ENCODE measurements at regions not wholly inside any gene's neighbourhood (a gene's known extent, or its start where the extent isn't known, plus 50 kb on each side); places are given as distances from the start of the nearest gene placed in this dataset.

DNA sequence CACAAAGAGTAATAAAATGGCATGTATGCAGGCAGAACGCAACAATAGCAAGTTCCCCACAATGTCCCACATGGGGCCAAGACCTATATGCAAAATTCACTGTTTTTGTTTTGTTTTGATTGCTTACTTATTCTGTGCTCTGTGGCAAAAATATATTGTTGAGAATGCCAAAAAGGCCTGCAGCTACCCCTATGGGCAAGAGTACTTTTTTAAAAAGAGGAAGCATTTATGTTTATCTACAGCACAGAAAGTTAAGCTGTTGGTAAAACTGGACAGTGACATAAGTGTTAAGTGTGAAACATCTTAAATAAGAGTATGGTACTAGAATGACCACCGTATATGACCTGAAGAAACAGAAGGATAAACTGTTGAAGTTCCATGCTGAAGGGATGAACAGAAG lies 301.9 kb upstream of the ZC3H12C start:
- no peak for DNase-seq (ENCODE audit: low read depth in 2 of 3, low spot score in 2 of 3)

DNA sequence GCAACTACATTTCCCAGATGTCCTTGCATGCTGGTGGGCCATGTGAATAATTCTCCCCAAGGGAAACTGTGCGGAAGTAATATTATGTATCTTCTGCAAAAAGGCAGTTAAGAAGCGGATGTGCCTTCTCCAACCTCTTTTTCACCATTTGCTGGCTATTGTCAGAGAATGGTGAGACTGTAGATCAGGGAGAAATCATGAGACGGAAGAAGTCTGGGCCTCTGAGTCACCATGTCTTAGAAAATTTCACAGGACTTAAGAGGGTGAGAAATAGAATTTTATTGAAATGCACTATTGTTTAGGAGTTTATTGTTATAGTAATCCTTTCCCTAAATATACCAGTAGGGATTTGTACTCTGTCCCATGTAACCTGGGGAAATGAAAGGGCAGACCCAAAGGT lies 298.7 kb upstream of the ZC3H12C start:
- no peak for DNase-seq (ENCODE audit: low read depth in 2 of 3, low spot score in 2 of 3)

GRCh38 chr11:109795234-109795633 lies 298.0 kb upstream of the ZC3H12C start:
- no peak for DNase-seq (ENCODE audit: low read depth in 2 of 3, low spot score in 2 of 3)

- no peak for DNase-seq (ENCODE audit: low read depth in 2 of 3, low spot score in 2 of 3)
Measured at GRCh38 chr11:109796253-109796652, 296.9 kb upstream of the ZC3H12C start.

DNA sequence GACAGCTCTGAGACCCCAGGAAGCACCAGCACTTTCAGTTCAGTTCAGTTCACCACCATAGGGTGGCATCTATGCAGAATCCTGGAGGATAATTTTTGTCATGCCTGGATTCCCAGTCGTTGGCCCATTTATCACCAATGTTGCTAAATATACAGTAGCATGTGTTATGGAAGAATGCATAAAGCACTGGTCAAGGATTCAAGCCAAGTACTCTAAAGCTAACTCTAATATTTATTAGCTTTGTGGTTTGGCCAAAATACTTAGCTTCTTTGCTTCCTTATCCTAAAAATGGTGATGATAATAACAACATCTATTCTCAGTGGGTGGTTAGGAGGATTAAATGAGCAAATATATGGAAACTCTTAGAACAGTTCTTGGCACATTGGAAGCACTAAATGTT lies 294.7 kb upstream of the ZC3H12C start:
- no peak for DNase-seq (ENCODE audit: low read depth in 2 of 3, low spot score in 2 of 3)

DNA sequence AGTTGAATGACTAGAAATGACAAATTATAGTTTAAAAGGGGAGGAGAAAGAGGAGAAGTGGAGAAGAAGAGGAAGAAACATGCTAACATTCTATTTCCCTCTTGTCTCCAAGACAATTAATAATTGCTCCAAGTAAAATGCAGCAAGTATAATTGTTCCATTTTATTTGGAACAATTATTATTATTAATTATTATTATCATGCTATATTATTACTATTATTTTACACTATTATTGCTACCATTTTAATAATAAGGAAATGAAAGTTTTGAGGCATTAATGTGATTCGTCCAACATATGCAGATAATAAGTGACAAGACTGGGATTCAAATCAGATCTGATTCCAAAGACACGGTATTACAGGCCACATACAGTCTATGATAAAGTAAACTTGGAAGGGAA lies 293.6 kb upstream of the ZC3H12C start:
- DNase-seq (ENCODE audit: low read depth in 2 of 3, low spot score in 2 of 3): no peak

DNA sequence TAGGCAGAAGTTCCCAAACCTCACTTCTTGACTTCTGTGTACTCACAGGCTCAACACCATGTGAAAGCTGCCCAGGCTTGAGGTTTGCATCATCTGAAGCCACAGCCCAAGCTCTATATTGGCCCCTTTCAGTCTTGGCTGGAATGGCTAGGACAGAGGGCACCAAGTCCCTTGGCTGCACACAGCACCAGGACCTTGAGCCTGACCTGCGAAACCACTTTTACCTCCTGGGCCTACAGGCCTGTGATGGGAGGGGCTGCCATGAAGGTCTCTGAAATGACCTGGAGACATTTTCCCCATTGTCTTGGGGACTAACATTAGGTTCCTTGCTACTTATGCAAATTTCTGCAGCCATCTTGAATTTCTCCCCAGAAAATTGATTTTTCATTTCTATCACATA lies 288.3 kb upstream of the ZC3H12C start:
- no peak for DNase-seq (ENCODE audit: low read depth in 2 of 3, low spot score in 2 of 3)

DNA sequence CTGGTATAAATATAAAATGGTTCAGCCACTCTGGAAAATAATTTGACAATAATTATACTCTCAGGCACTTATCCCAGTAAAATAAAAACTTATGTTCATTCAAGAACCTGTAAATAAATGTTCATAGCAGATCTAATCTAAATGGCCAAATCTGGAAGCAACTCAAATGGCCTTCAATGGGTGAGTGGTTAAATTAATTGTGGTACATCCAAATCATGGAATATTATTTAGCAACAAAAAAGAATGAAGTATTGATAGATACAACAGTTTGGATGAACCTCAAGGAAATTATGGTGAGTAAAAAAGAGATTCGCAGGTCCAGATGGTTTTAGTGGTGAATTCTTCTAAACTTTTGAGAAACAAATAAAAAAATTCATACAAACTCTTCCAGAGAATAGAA lies 287.0 kb upstream of the ZC3H12C start:
- DNase-seq (ENCODE audit: low read depth in 2 of 3, low spot score in 2 of 3): no peak

DNA sequence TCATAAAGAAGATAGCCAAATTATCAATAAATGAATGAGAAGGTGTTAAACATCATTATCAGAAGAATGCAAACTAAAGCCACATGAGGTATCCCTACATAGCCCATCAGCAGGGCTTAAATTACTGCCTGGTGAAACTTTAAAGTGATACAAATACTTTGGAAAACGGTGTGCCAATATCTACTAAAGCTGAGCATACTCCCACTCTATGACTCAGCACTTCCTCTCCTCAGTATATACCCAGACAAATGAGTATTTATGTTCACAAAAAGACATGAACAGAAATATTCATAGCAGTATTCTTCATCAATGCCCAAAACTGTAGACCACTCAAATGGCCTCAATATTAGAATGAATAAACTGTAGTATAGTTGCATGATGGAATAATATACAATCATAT lies 284.6 kb upstream of the ZC3H12C start:
- DNase-seq (ENCODE audit: low read depth in 2 of 3, low spot score in 2 of 3): peak in 1 of 3 donors; percentile 7

GRCh38 chr11:109814824-109815223 lies 278.4 kb upstream of the ZC3H12C start:
- DNase-seq (ENCODE audit: low read depth in 2 of 3, low spot score in 2 of 3): no peak

DNA sequence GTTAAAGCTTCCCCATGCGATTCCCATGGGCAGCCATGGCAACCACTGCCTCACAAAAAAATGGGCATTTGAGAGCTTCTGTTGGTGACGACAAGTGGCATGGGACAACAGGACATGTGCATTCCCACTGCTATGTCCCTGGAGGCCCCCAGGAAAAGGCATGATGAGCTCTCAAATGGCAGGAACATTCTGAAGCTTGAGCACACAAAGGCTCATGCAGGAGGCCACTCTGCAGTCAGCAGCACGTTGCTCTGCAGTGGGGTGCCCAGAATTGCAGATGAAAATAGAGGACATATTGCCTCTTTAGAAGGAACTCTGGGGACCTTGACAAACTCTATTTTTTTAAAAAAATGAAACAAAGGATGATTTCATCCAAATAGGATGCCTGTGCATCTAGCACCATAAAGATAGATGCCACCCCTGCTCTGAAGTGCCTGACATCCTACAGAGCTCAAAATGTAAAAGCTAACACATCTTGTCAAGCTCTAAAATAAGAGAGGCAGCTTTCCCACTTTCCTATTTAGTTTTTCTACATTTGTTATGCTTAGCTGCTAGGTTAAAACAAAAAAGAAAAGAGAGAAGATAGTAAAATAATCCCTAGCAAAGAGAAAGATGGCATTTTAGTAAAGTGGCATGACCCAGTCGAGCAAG lies 277.6 kb upstream of the ZC3H12C start:
- no peak for DNase-seq (ENCODE audit: low read depth in 2 of 3, low spot score in 2 of 3)

DNA sequence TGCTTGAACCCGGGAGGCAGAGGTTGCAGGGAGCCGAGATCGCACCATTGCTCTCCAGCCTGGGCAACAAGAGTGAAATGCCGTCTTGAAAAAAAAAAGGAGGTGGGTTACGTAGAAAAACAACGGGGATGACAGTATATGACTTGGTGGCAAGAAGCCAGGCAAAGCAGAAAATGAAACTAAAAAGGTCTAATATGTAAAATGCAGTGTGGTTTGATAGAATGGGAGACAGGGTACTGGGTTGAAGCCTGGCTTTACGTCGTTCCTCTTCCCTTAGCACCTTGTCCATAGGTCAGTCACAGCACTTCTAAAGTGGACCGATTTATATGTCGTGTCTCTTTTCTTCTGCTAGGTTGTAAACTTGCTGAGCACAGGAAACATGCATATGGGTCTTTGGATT lies 274.9 kb upstream of the ZC3H12C start:
- DNase-seq (ENCODE audit: low read depth in 2 of 3, low spot score in 2 of 3): peak in 2 of 3 donors; percentile 37 to 79

GRCh38 chr11:109819410-109819809 lies 273.8 kb upstream of the ZC3H12C start:
- DNase-seq (ENCODE audit: low read depth in 2 of 3, low spot score in 2 of 3): no peak

DNA sequence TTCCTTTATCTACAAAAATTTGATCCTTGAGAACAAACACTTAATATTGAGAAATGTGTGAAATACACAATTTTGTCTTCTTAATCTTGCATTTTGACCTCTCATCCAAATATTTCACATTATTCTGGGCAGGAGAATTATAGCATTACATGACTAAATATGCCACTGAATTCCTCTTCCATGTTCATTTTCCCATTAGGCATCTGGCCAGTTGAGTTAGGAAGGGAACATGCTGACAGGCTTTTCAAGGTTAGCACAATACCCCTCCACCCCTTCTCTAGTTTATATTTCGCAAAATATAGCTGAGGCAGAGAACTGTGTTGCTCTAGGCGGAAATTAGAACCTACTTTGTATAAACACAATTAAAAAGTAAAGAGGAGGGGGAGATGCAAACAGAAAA lies 271.7 kb upstream of the ZC3H12C start:
- no peak for DNase-seq (ENCODE audit: low read depth in 2 of 3, low spot score in 2 of 3)

GRCh38 chr11:109822436-109823102 lies 270.6 kb upstream of the ZC3H12C start:
- no peak for DNase-seq (ENCODE audit: low read depth in 2 of 3, low spot score in 2 of 3)

DNA sequence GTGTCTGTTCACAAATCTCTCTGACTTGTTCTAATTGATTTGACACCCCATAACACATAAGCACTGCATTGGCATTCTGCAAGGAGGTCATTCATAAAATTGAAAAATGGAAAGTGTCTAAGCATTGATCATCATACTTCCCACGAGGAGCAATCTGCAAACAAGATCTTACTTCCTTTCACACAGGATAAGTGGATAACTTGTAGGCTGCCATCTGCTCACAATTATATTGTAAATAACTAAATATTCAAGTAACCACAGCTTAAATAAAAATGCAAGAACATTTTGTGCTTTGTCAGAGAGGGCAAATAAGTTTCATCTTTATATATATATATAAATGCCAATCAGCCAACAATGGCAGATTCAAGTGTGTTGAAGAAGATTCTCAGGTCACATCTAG lies 264.8 kb upstream of the ZC3H12C start:
- no peak for DNase-seq (ENCODE audit: low read depth in 2 of 3, low spot score in 2 of 3)

DNA sequence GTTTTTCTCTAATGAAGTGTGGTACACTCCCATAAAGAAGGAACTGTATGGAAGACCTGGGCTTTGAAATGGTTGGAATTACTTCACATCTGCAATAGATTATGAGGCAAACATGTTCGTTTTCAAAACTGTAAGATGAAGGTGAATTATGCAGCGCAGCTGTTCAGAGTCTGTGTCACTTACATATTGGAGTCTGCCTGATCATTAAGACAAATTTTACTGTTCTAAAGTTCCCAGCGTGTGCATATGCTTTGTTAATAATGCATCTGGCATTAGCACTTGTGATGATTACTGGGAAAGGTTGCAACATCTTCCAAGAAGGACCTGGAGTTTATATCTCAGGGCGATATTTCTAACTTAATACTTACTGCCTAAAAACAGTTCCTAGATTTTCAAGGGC lies 255.2 kb upstream of the ZC3H12C start:
- no peak for DNase-seq (ENCODE audit: low read depth in 2 of 3, low spot score in 2 of 3)

DNA sequence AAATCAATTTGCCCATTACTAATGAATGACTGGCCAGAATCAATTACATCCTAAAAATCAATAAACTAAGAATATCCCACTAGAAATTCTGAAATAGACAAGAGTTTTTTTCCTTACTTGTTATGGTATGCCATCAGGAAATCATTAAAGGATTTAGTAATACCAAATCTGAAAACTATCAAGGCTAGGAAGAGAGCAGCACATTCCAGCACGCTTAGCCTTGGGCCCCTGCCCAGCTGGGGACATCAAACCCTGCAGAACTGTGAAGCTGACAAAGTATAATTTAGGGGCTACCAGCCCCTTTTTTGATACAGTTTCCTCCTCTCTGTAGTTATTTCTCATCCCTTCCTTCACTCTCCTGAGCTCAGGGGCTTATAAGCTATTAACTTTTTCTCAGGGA lies 247.8 kb upstream of the ZC3H12C start:
- DNase-seq (ENCODE audit: low read depth in 2 of 3, low spot score in 2 of 3): no peak

GRCh38 chr11:109847621-109848020 lies 245.6 kb upstream of the ZC3H12C start:
- DNase-seq (ENCODE audit: low read depth in 2 of 3, low spot score in 2 of 3): no peak

GRCh38 chr11:109849051-109849450 lies 244.1 kb upstream of the ZC3H12C start:
- DNase-seq (ENCODE audit: low read depth in 2 of 3, low spot score in 2 of 3): no peak

DNA sequence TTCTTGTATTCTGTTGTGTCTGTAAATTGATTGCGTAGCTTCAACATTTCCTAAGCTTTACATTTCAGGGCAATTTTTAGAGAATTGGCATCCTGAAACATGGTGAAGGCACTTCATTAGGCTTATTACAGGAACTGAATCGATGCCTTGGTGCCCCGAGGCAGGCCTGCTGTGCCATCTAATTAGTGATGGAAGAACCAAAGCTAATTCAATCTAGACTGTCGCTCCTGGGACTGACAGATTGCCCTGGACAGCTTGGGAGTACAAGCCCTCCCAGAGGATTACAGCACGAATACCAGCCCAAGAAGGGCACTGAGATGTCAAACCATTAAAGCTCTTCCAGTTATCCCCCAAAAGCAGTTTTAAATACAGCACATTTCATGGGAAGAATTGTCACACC lies 243.2 kb upstream of the ZC3H12C start:
- DNase-seq (ENCODE audit: low read depth in 2 of 3, low spot score in 2 of 3): no peak

GRCh38 chr11:109851780-109852390 lies 241.3 kb upstream of the ZC3H12C start:
- no peak for DNase-seq (ENCODE audit: low read depth in 2 of 3, low spot score in 2 of 3)

All from hematopoietic multipotent progenitor cell (in vitro differentiated cells).